Spleen (tissue), 7 donors: ENCODE measurements at regions not wholly inside any gene's neighbourhood (a gene's known extent, or its start where the extent isn't known, plus 50 kb on each side); places are given as distances from the start of the nearest gene placed in this dataset.
"Not testable (repeated sequence)": the region's sequence is repeated elsewhere in the genome, so short reads cannot be mapped to it uniquely, and the experiment has no call there.

Experiments used
- POLR2A ChIP-seq, 3 donors: fragments of 450-650 bp; IDR thresholded peaks; one replicate each; pipeline ENCODE4 v1.5.1; 2017; ENCODE audit warnings: antibody characterized with exemption in 3 of 3, mild to moderate bottlenecking in 1 of 3
- TF ChIP-seq, protein P1 (sequence below), 11 experiments: fragments of 200-600 bp in 7 of 11; fragments of 450-650 bp in 4 of 11; sonication (generic) in 4 of 11; IDR thresholded peaks in 8 of 11; conservative IDR thresholded peaks in 3 of 11; 1 replicate in 7 of 11; 2 replicates in 4 of 11; pipeline versions ENCODE4 v1.4.0 to v1.8.0; 2016 to 2021; ENCODE audit warnings: antibody characterized with exemption in 11 of 11, inconsistent platforms in 4 of 11, mild to moderate bottlenecking in 1 of 11
- donor health status: DM: no; HTN: no; CAD: no; lungs with moderate emphysema.
- donor health status: DM: no; HTN: no; CAD: no.
- donor health status: DM: no; HTN: no; CAD: no.

DNA sequence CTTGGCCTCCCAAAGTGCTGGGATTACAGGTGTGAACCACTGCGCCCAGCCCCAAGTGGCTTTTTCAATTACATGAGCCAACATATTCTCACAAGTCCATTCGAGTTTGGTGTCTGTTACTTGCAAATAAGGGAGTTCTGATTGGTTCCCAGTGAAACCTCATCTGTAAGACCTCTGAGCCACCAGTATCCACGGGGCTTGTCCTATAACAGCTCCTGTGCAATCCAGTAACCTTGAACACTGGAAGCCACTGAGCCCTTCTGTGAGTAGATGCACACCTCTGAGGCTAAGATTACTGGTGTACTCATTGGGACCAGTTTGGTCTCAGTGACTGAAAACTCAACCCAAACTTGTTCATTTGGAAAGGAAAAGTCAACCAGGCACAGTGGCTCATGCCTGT, 112.5 kb upstream of the CRYM start:
- not testable (repeated sequence) for TF ChIP-seq POLR2A (IDR thresholded peaks at IDR 0.05)
- TF ChIP-seq, protein P1, sequence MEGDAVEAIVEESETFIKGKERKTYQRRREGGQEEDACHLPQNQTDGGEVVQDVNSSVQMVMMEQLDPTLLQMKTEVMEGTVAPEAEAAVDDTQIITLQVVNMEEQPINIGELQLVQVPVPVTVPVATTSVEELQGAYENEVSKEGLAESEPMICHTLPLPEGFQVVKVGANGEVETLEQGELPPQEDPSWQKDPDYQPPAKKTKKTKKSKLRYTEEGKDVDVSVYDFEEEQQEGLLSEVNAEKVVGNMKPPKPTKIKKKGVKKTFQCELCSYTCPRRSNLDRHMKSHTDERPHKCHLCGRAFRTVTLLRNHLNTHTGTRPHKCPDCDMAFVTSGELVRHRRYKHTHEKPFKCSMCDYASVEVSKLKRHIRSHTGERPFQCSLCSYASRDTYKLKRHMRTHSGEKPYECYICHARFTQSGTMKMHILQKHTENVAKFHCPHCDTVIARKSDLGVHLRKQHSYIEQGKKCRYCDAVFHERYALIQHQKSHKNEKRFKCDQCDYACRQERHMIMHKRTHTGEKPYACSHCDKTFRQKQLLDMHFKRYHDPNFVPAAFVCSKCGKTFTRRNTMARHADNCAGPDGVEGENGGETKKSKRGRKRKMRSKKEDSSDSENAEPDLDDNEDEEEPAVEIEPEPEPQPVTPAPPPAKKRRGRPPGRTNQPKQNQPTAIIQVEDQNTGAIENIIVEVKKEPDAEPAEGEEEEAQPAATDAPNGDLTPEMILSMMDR (IDR thresholded peaks at IDR 0.05 in 8 of 11, conservative IDR thresholded peaks at IDR 0.05 in 3 of 11) = not testable (repeated sequence)
